ENCODE measurements at regions not wholly inside any gene's neighbourhood (a gene's known extent, or its start where the extent isn't known, plus 50 kb on each side); places are given as distances from the start of the nearest gene placed in this dataset.

- H3K4me3 Mint-ChIP-seq, result no peak overlapping the region
- no peaks in the 10 kb centered on the region for H3K9me3 ChIP-seq (ENCODE audit: control insufficient read depth, insufficient read depth, low read length)
- no peak overlapping the region for H3K27ac ChIP-seq (ENCODE audit: low read length)
- intact Hi-C loops (cut with micrococcal nuclease), result no loop called here
- H3K36me3 ChIP-seq (ENCODE audit: control insufficient read depth, insufficient read depth, low read length), result no peaks in the 10 kb centered on the region
- WGBS (ENCODE audit: insufficient coverage), result 85% methylated on average over 2 of the region's 3 CpGs
- H3K9me3 Mint-ChIP-seq, result peaks cover 3% of the 10 kb centered on the region in 2 donors
- ATAC-seq (no peak), DNase-seq (no peak)
- no peaks in the 10 kb centered on the region for H3K4me1 ChIP-seq (ENCODE audit: control insufficient read depth, insufficient read depth, low read length)
- peaks cover 0 to 5% of the 10 kb centered on the region in 2 donors for H3K27me3 Mint-ChIP-seq (ENCODE audit: low read depth in 2 of 2)
- H3K36me3 Mint-ChIP-seq, result no peaks in the 10 kb centered on the region
- TF ChIP-seq CTCF (IDR thresholded peaks at IDR 0.05), result no peak
- no peaks in the 10 kb centered on the region for H3K4me1 Mint-ChIP-seq
- H3K27me3 ChIP-seq (ENCODE audit: control insufficient read depth, insufficient read depth, low read length), result no peaks in the 10 kb centered on the region
- no peak overlapping the region for H3K27ac Mint-ChIP-seq
- no peak overlapping the region for H3K4me3 ChIP-seq (ENCODE audit: low read length)
Measured at GRCh38 chr1:56284928-56285327, 294.4 kb downstream of the PLPP3 start.

- no peaks in the 10 kb centered on the region for H3K36me3 ChIP-seq (ENCODE audit: control insufficient read depth, insufficient read depth, low read length)
- no peak for TF ChIP-seq CTCF (IDR thresholded peaks at IDR 0.05)
- intact Hi-C loops (cut with micrococcal nuclease), result no loop called here
- no peak overlapping the region for H3K27ac ChIP-seq (ENCODE audit: low read length)
- no peak overlapping the region for H3K4me3 ChIP-seq (ENCODE audit: low read length)
- H3K9me3 ChIP-seq (ENCODE audit: control insufficient read depth, insufficient read depth, low read length), result no peaks in the 10 kb centered on the region
- WGBS (ENCODE audit: insufficient coverage), result 82% methylated on average over 3 of the region's 3 CpGs
- Mint-ChIP-seq H3K27ac (no peak overlapping the region), H3K36me3 (no peaks in the 10 kb centered on the region), H3K4me1 (no peaks in the 10 kb centered on the region), H3K4me3 (no peak overlapping the region), H3K27me3 (ENCODE audit: low read depth in 2 of 2) (no peaks in the 10 kb centered on the region), H3K9me3 (no peaks in the 10 kb centered on the region)
- no peaks in the 10 kb centered on the region for H3K4me1 ChIP-seq (ENCODE audit: control insufficient read depth, insufficient read depth, low read length)
- DNase-seq, result no peak
- H3K27me3 ChIP-seq (ENCODE audit: control insufficient read depth, insufficient read depth, low read length), result no peaks in the 10 kb centered on the region
- ATAC-seq, result no peak
Measured at GRCh38 chr1:56278061-56278460, 301.3 kb downstream of the PLPP3 start.

- intact Hi-C loops (cut with micrococcal nuclease), result no loop called here
- Histone ChIP-seq H3K27ac (ENCODE audit: low read length) (no peak overlapping the region), H3K4me3 (ENCODE audit: low read length) (no peak overlapping the region), H3K9me3 (ENCODE audit: control insufficient read depth, insufficient read depth, low read length) (no peaks in the 10 kb centered on the region), H3K27me3 (ENCODE audit: control insufficient read depth, insufficient read depth, low read length) (no peaks in the 10 kb centered on the region), H3K36me3 (ENCODE audit: control insufficient read depth, insufficient read depth, low read length) (no peaks in the 10 kb centered on the region), H3K4me1 (ENCODE audit: control insufficient read depth, insufficient read depth, low read length) (no peaks in the 10 kb centered on the region)
- Mint-ChIP-seq H3K27me3 (ENCODE audit: low read depth in 2 of 2) (no peaks in the 10 kb centered on the region), H3K27ac (no peak overlapping the region), H3K36me3 (no peaks in the 10 kb centered on the region), H3K9me3 (no peaks in the 10 kb centered on the region), H3K4me3 (no peak overlapping the region), H3K4me1 (no peaks in the 10 kb centered on the region)
- 89% methylated on average over 7 of the region's 7 CpGs for WGBS (ENCODE audit: insufficient coverage)
- no peak for TF ChIP-seq CTCF (IDR thresholded peaks at IDR 0.05)
- no peak for DNase-seq
- ATAC-seq, result no peak
Measured at GRCh38 chr1:56268519-56269140, 310.7 kb downstream of the PLPP3 start.

GRCh38 chr1:56267611-56268010, 311.8 kb downstream of the PLPP3 start:
- Mint-ChIP-seq H3K9me3 (no peaks in the 10 kb centered on the region), H3K4me1 (no peaks in the 10 kb centered on the region), H3K4me3 (no peak overlapping the region), H3K27me3 (ENCODE audit: low read depth in 2 of 2) (no peaks in the 10 kb centered on the region), H3K27ac (no peak overlapping the region), H3K36me3 (no peaks in the 10 kb centered on the region)
- ATAC-seq (no peak), DNase-seq (no peak)
- intact Hi-C loops (cut with micrococcal nuclease), result no loop called here
- Histone ChIP-seq H3K27ac (ENCODE audit: low read length) (no peak overlapping the region), H3K4me1 (ENCODE audit: control insufficient read depth, insufficient read depth, low read length) (no peaks in the 10 kb centered on the region), H3K4me3 (ENCODE audit: low read length) (no peak overlapping the region), H3K9me3 (ENCODE audit: control insufficient read depth, insufficient read depth, low read length) (no peaks in the 10 kb centered on the region), H3K27me3 (ENCODE audit: control insufficient read depth, insufficient read depth, low read length) (no peaks in the 10 kb centered on the region), H3K36me3 (ENCODE audit: control insufficient read depth, insufficient read depth, low read length) (no peaks in the 10 kb centered on the region)
- 90% methylated on average over 1 of the region's 2 CpGs for WGBS (ENCODE audit: insufficient coverage)
- no peak for TF ChIP-seq CTCF (IDR thresholded peaks at IDR 0.05)
